ENCODE measurements at regions not wholly inside any gene's neighbourhood (a gene's known extent, or its start where the extent isn't known, plus 50 kb on each side); places are given as distances from the start of the nearest gene placed in this dataset.
"Not testable (repeated sequence)": the region's sequence is repeated elsewhere in the genome, so short reads cannot be mapped to it uniquely, and the experiment has no call there.

GRCh38 chr12:90682398-90682797 lies 272.6 kb downstream of the CCER1 start:
- no peak overlapping the region for H3K4me3 ChIP-seq (ENCODE audit: low read depth, low read length)
- TF ChIP-seq CTCF (IDR thresholded peaks at IDR 0.05; ENCODE audit: insufficient read depth, low read depth, low read length, missing control alignments), result no peak
- DNase-seq (ENCODE audit: low read depth), result no peak

- no peak overlapping the region for H3K4me3 ChIP-seq (ENCODE audit: low read depth, low read length)
- DNase-seq (ENCODE audit: low read depth), result no peak
- no peak for TF ChIP-seq CTCF (IDR thresholded peaks at IDR 0.05; ENCODE audit: insufficient read depth, low read depth, low read length, missing control alignments)
Observed at GRCh38 chr12:90679674-90680073, 275.3 kb downstream of the CCER1 start.

GRCh38 chr12:90677552-90677951 lies 277.4 kb downstream of the CCER1 start:
- no peak for DNase-seq (ENCODE audit: low read depth)
- TF ChIP-seq CTCF (IDR thresholded peaks at IDR 0.05; ENCODE audit: insufficient read depth, low read depth, low read length, missing control alignments), result no peak
- no peak overlapping the region for H3K4me3 ChIP-seq (ENCODE audit: low read depth, low read length)

GRCh38 chr12:90677055-90677454 lies 277.9 kb downstream of the CCER1 start:
- DNase-seq (ENCODE audit: low read depth), result no peak
- TF ChIP-seq CTCF (IDR thresholded peaks at IDR 0.05; ENCODE audit: insufficient read depth, low read depth, low read length, missing control alignments), result no peak

GRCh38 chr12:90675106-90675505 lies 279.9 kb downstream of the CCER1 start:
- no peak for DNase-seq (ENCODE audit: low read depth)
- TF ChIP-seq CTCF (IDR thresholded peaks at IDR 0.05; ENCODE audit: insufficient read depth, low read depth, low read length, missing control alignments), result no peak
- no peak overlapping the region for H3K4me3 ChIP-seq (ENCODE audit: low read depth, low read length)

More at GRCh38 chr12:90677055-90677454, 277.9 kb downstream of the CCER1 start:
- no peak overlapping the region for H3K4me3 ChIP-seq (ENCODE audit: low read depth, low read length)

- TF ChIP-seq CTCF (IDR thresholded peaks at IDR 0.05; ENCODE audit: insufficient read depth, low read depth, low read length, missing control alignments), result no peak
- DNase-seq (ENCODE audit: low read depth), result no peak
- H3K4me3 ChIP-seq (ENCODE audit: low read depth, low read length), result no peak overlapping the region
Observed at GRCh38 chr12:90672081-90672480, 282.9 kb downstream of the CCER1 start.

- H3K4me3 ChIP-seq (ENCODE audit: low read depth, low read length); DNase-seq (ENCODE audit: low read depth): not testable (repeated sequence)
Observed at GRCh38 chr12:90663949-90664348, 291.0 kb downstream of the CCER1 start.
